Effector memory CD8-positive, alpha-beta T cell (primary cell): ENCODE measurements at regions not wholly inside any gene's neighbourhood (a gene's known extent, or its start where the extent isn't known, plus 50 kb on each side); places are given as distances from the start of the nearest gene placed in this dataset.

Experiments used
- ATAC-seq: fragments of 150-1000 bp; cut with Tn5 transposase; replicated peaks from 2 replicates; pipeline ENCODE4 v1.10.0; 2021; ENCODE audit warnings: mild to moderate bottlenecking, moderate library complexity
- DNase-seq, 3 experiments: peaks; one replicate each; pipeline ENCODE4 v3.0.0; 2021
- H3K27ac Mint-ChIP-seq, 2 donors: one replicate each; pipeline ENCODE4 v1.8.0; 2022; ENCODE audit warnings: mild to moderate bottlenecking in 2 of 2, mixed read lengths in 2 of 2, moderate library complexity in 2 of 2
- H3K27me3 Mint-ChIP-seq, 2 donors: one replicate each; pipeline ENCODE4 v1.8.0; 2022; ENCODE audit warnings: mixed read lengths in 2 of 2
- H3K36me3 Mint-ChIP-seq: one replicate; pipeline ENCODE4 v1.8.0; 2022; ENCODE audit warnings: mild to moderate bottlenecking, moderate library complexity, mixed read lengths; ENCODE audit not compliant: insufficient read depth
- H3K4me1 Mint-ChIP-seq, 2 donors: one replicate each; pipeline ENCODE4 v1.8.0; 2022; ENCODE audit warnings: low read depth in 2 of 2, mixed read lengths in 2 of 2
- H3K4me3 Mint-ChIP-seq, 2 donors: one replicate each; pipeline ENCODE4 v1.8.0; 2022; ENCODE audit warnings: mild to moderate bottlenecking in 2 of 2, mixed read lengths in 2 of 2, moderate library complexity in 2 of 2
- H3K9me3 Mint-ChIP-seq, 2 donors: one replicate each; pipeline ENCODE4 v1.8.0; 2022; ENCODE audit warnings: mixed read lengths in 2 of 2

- ATAC-seq (no peak), DNase-seq (no peak)
- Mint-ChIP-seq H3K4me1 (no peaks in the 10 kb centered on the region), H3K36me3 (no peaks in the 10 kb centered on the region), H3K27me3 (peaks cover 35 to 47% of the 10 kb centered on the region in 2 donors), H3K27ac (no peak overlapping the region), H3K4me3 (no peak overlapping the region), H3K9me3 (no peaks in the 10 kb centered on the region)
Measured at GRCh38 chr2:158049129-158049855, 52.4 kb upstream of the UPP2 start.

GRCh38 chr2:158048327-158048726 lies 53.3 kb upstream of the UPP2 start:
- Mint-ChIP-seq H3K9me3 (no peaks in the 10 kb centered on the region), H3K27ac (no peak overlapping the region), H3K4me1 (no peaks in the 10 kb centered on the region), H3K4me3 (no peak overlapping the region), H3K27me3 (peaks cover 44 to 56% of the 10 kb centered on the region in 2 donors), H3K36me3 (no peaks in the 10 kb centered on the region)
- DNase-seq (no peak), ATAC-seq (no peak)

GRCh38 chr2:158047156-158047611 lies 54.5 kb upstream of the UPP2 start:
- Mint-ChIP-seq H3K4me3 (no peak overlapping the region), H3K27ac (no peak overlapping the region), H3K9me3 (no peaks in the 10 kb centered on the region), H3K36me3 (no peaks in the 10 kb centered on the region), H3K27me3 (peaks cover 48 to 68% of the 10 kb centered on the region in 2 donors), H3K4me1 (no peaks in the 10 kb centered on the region)
- ATAC-seq (no peak), DNase-seq (no peak)

GRCh38 chr2:158046121-158046880 lies 55.4 kb upstream of the UPP2 start:
- H3K4me1 Mint-ChIP-seq = no peaks in the 10 kb centered on the region
- H3K4me3 Mint-ChIP-seq = no peak overlapping the region
- peaks cover 41 to 68% of the 10 kb centered on the region in 2 donors for H3K27me3 Mint-ChIP-seq
- H3K9me3 Mint-ChIP-seq = no peaks in the 10 kb centered on the region
- DNase-seq = no peak
- ATAC-seq = no peak
- H3K27ac Mint-ChIP-seq = no peak overlapping the region
- no peaks in the 10 kb centered on the region for H3K36me3 Mint-ChIP-seq

- no peak for ATAC-seq
- Mint-ChIP-seq H3K27ac (no peak overlapping the region), H3K9me3 (no peaks in the 10 kb centered on the region), H3K4me1 (no peaks in the 10 kb centered on the region), H3K36me3 (no peaks in the 10 kb centered on the region), H3K4me3 (no peak overlapping the region), H3K27me3 (peaks cover 39 to 67% of the 10 kb centered on the region in 2 donors)
- no peak for DNase-seq
Measured at GRCh38 chr2:158045362-158045761, 56.3 kb upstream of the UPP2 start.

- no peaks in the 10 kb centered on the region for H3K4me1 Mint-ChIP-seq
- ATAC-seq (no peak), DNase-seq (no peak)
- no peaks in the 10 kb centered on the region for H3K36me3 Mint-ChIP-seq
- no peak overlapping the region for H3K4me3 Mint-ChIP-seq
- no peak overlapping the region for H3K27ac Mint-ChIP-seq
- H3K27me3 Mint-ChIP-seq = peaks cover 33 to 67% of the 10 kb centered on the region in 2 donors
- H3K9me3 Mint-ChIP-seq = no peaks in the 10 kb centered on the region
Measured at GRCh38 chr2:158043181-158043948, 58.3 kb upstream of the UPP2 start.

- Mint-ChIP-seq H3K9me3 (no peaks in the 10 kb centered on the region), H3K4me3 (no peak overlapping the region), H3K27ac (no peak overlapping the region), H3K27me3 (peaks cover 29 to 64% of the 10 kb centered on the region in 2 donors), H3K36me3 (no peaks in the 10 kb centered on the region), H3K4me1 (no peaks in the 10 kb centered on the region)
- DNase-seq (no peak), ATAC-seq (no peak)
Measured at GRCh38 chr2:158042666-158043065, 59.0 kb upstream of the UPP2 start.

GRCh38 chr2:158042245-158042644 lies 59.4 kb upstream of the UPP2 start:
- Mint-ChIP-seq H3K27me3 (peaks cover 33 to 66% of the 10 kb centered on the region in 2 donors), H3K4me1 (no peaks in the 10 kb centered on the region), H3K36me3 (no peaks in the 10 kb centered on the region), H3K27ac (no peak overlapping the region), H3K9me3 (no peaks in the 10 kb centered on the region), H3K4me3 (no peak overlapping the region)
- no peak for ATAC-seq
- DNase-seq = no peak

GRCh38 chr2:158041400-158041799 lies 60.3 kb upstream of the UPP2 start:
- Mint-ChIP-seq H3K4me3 (no peak overlapping the region), H3K27me3 (peaks cover 36 to 64% of the 10 kb centered on the region in 2 donors), H3K9me3 (no peaks in the 10 kb centered on the region), H3K27ac (no peak overlapping the region), H3K36me3 (no peaks in the 10 kb centered on the region), H3K4me1 (no peaks in the 10 kb centered on the region)
- ATAC-seq = no peak
- no peak for DNase-seq

- Mint-ChIP-seq H3K4me1 (no peaks in the 10 kb centered on the region), H3K27me3 (peaks cover 29 to 49% of the 10 kb centered on the region in 2 donors), H3K4me3 (no peak overlapping the region), H3K9me3 (no peaks in the 10 kb centered on the region), H3K36me3 (no peaks in the 10 kb centered on the region), H3K27ac (no peak overlapping the region)
- DNase-seq = no peak
- no peak for ATAC-seq
Measured at GRCh38 chr2:158038901-158039300, 62.8 kb upstream of the UPP2 start.

- Mint-ChIP-seq H3K27ac (no peak overlapping the region), H3K27me3 (peaks cover 21 to 52% of the 10 kb centered on the region in 2 donors), H3K9me3 (no peaks in the 10 kb centered on the region), H3K4me3 (no peak overlapping the region), H3K36me3 (no peaks in the 10 kb centered on the region), H3K4me1 (no peaks in the 10 kb centered on the region)
- DNase-seq (no peak), ATAC-seq (no peak)
Measured at GRCh38 chr2:158034198-158034866, 67.3 kb upstream of the UPP2 start.

GRCh38 chr2:158031371-158031770 lies 70.3 kb upstream of the UPP2 start:
- no peaks in the 10 kb centered on the region for H3K9me3 Mint-ChIP-seq
- peaks cover 11 to 39% of the 10 kb centered on the region in 2 donors for H3K27me3 Mint-ChIP-seq
- DNase-seq (no peak), ATAC-seq (no peak)
- H3K4me1 Mint-ChIP-seq = no peaks in the 10 kb centered on the region
- H3K27ac Mint-ChIP-seq = no peak overlapping the region
- H3K36me3 Mint-ChIP-seq = no peaks in the 10 kb centered on the region
- H3K4me3 Mint-ChIP-seq = no peak overlapping the region
